Breast epithelium (tissue), 4 donors: ENCODE measurements at regions not wholly inside any gene's neighbourhood (a gene's known extent, or its start where the extent isn't known, plus 50 kb on each side); places are given as distances from the start of the nearest gene placed in this dataset.
"Not testable (repeated sequence)": the region's sequence is repeated elsewhere in the genome, so short reads cannot be mapped to it uniquely, and the experiment has no call there.

Experiments used
- DNase-seq, 2 donors: peaks; one replicate each; pipeline ENCODE4 v3.0.0-alpha.2; 2019; ENCODE audit warnings: low spot score in 2 of 2
- H3K27ac ChIP-seq, 2 donors: fragments of 200-600 bp; sonication (generic) in 1 of 2; one replicate each; pipeline ENCODE4 v1.5.1; 2016 to 2019; ENCODE audit warnings: mild to moderate bottlenecking in 1 of 2
- H3K27me3 ChIP-seq, 2 donors: fragments of 200-600 bp; sonication (generic) in 1 of 2; one replicate each; pipeline versions ENCODE4 v1.5.1 to v1.6.0; 2017 to 2019; ENCODE audit warnings: control low read depth in 1 of 2, mild to moderate bottlenecking in 1 of 2
- H3K36me3 ChIP-seq: fragments of 200-600 bp; one replicate; pipeline ENCODE4 v1.5.1; 2019
- H3K4me1 ChIP-seq, 2 donors: fragments of 200-600 bp; sonication (generic); one replicate each; pipeline ENCODE4 v1.5.1; 2016 to 2019; ENCODE audit warnings: control low read depth in 1 of 2
- H3K4me3 ChIP-seq, 3 donors: fragments of 200-600 bp; sonication (generic); 1 replicate in 2 of 3; 2 replicates in 1 of 3; pipeline ENCODE4 v1.5.1; 2016 to 2019; ENCODE audit warnings: mild to moderate bottlenecking in 3 of 3, moderate library complexity in 2 of 3
- H3K9me3 ChIP-seq, 2 donors: fragments of 200-600 bp; sonication (generic) in 1 of 2; one replicate each; pipeline ENCODE4 v1.5.1; 2016 to 2019; ENCODE audit warnings: control low read depth in 1 of 2
- CTCF ChIP-seq, 3 donors: fragments of 450-650 bp; IDR thresholded peaks; one replicate each; pipeline ENCODE4 v1.5.1; 2016 to 2017; ENCODE audit warnings: antibody characterized with exemption in 3 of 3, mild to moderate bottlenecking in 3 of 3, moderate library complexity in 3 of 3
- POLR2A ChIP-seq: fragments of 450-650 bp; IDR thresholded peaks from one replicate; pipeline ENCODE4 v1.6.1; 2016; ENCODE audit warnings: antibody characterized with exemption, mild to moderate bottlenecking, moderate library complexity
- POLR2AphosphoS5 ChIP-seq, 3 donors: sonication (generic); formaldehyde crosslinking; IDR thresholded peaks; one replicate each; pipeline ENCODE4 v1.6.1; 2017; ENCODE audit warnings: antibody characterized with exemption in 3 of 3
- intact Hi-C: fragments of 100-400 bp; cut with DNase I; formaldehyde crosslinking; loops from one replicate; pipeline ENCODE4 v1.15.1; 2023; ENCODE audit warnings: low total_unique reads

DNA sequence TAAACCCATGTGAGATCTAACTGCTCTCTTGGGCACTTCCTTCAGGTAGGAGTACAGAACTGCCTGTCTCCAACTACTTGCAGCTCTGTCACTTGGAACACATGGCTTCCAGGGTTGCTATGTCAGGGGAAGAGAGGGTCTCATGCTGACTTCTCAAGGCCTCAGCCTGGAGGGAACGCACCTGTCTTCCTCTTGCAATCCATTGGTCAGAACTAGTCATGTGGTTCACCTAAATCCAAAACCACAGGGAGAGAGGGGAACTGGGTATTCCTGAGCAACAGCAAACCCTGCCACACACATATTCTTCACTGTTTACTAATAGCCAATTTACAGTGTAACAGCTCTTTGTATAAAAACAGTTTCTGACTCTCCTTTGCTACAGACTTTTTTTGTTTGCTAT, 206.1 kb downstream of the KCNJ2 start:
- Histone ChIP-seq H3K9me3 (no peaks in the 10 kb centered on the region), H3K4me1 (no peaks in the 10 kb centered on the region), H3K27me3 (no peaks in the 10 kb centered on the region), H3K27ac (no peak overlapping the region), H3K36me3 (no peaks in the 10 kb centered on the region), H3K4me3 (no peak overlapping the region)
- no peak for DNase-seq
- no peak for TF ChIP-seq POLR2AphosphoS5 (IDR thresholded peaks at IDR 0.05)
- TF ChIP-seq POLR2A = no peak
- TF ChIP-seq CTCF (IDR thresholded peaks at IDR 0.05) = no peak
- intact Hi-C loops = no loop called here

DNA sequence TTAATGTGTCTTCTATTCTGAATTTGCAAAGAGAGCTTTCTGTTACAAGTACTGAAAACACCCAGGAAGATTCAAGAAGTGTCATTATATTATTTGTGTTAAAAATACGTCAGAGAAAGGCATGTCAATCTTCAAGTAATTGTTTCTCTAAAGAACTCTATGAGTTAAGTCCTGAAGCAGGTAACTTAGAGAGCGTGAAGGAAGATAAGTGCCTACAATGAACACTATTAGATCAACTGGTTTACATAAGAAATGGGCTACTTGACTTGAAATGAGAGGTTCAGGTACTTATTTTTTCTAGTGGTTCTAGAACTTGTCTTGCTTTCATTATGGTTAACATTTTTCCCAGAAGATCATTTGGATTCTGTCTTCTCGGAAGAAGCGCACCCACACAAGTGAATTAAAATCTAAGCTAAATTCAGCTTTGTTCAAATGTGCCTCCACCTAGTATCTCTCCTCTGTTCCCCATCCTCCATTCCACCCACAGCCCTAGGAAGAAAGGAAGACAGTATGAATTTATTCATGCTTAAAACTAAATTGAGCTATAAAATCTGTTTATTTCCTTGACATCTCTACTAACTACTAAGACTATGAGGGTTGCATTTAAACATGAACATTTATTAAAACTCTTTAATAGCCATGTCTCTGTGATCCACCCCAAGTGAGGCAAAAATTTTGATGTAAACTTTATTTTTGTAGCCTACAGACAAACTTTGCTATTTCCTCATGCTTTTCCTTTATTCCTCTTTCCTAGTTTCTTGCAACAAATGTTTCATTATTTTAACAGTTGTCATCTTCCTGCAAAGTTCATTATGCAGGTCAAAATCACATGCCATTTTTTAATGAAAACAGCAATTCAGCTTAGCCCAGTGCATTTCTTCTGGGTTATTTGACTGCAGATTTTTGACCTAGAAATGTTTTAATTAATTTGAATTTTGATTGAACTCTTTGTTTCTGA, 206.8 kb downstream of the KCNJ2 start:
- Histone ChIP-seq H3K4me3 (no peak overlapping the region), H3K4me1 (no peaks in the 10 kb centered on the region), H3K36me3 (no peaks in the 10 kb centered on the region), H3K9me3 (no peaks in the 10 kb centered on the region), H3K27me3 (no peaks in the 10 kb centered on the region), H3K27ac (no peak overlapping the region)
- TF ChIP-seq POLR2A = no peak
- TF ChIP-seq CTCF (IDR thresholded peaks at IDR 0.05) = no peak
- TF ChIP-seq POLR2AphosphoS5 (IDR thresholded peaks at IDR 0.05) = no peak
- intact Hi-C loops = no loop called here
- no peak for DNase-seq

- intact Hi-C loops = no loop called here
- no peaks in the 10 kb centered on the region for H3K9me3 ChIP-seq
- H3K27me3 ChIP-seq = no peaks in the 10 kb centered on the region
- no peaks in the 10 kb centered on the region for H3K36me3 ChIP-seq
- H3K4me1 ChIP-seq = no peaks in the 10 kb centered on the region
- DNase-seq = no peak
- no peak overlapping the region for H3K4me3 ChIP-seq
- TF ChIP-seq POLR2AphosphoS5 (IDR thresholded peaks at IDR 0.05) (no peak), POLR2A (no peak), CTCF (IDR thresholded peaks at IDR 0.05) (no peak)
- no peak overlapping the region for H3K27ac ChIP-seq
Measured at GRCh38 chr17:70377654-70378053, 208.3 kb downstream of the KCNJ2 start.

DNA sequence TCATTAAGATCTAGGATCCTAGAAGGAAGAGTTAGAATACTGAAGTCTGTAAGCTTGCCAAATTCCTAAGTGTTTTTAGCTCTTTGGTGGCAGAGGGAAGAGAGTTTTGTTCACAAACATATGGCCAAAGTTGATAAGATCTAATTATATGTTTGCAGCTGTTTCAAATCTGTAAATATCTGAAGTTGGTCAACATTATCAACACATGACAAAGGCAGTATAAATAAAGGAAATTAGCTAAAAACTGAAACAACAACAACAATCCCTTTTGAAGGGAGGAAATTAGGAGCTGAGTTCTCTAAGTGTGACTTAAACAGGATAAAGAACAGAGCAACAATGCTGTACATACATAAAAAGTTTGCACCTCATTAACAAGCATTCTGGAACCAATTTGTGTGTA, 208.7 kb downstream of the KCNJ2 start:
- no peaks in the 10 kb centered on the region for H3K27me3 ChIP-seq
- no peak for DNase-seq
- no peak overlapping the region for H3K4me3 ChIP-seq
- no peaks in the 10 kb centered on the region for H3K4me1 ChIP-seq
- no peak for TF ChIP-seq POLR2AphosphoS5 (IDR thresholded peaks at IDR 0.05)
- TF ChIP-seq POLR2A = no peak
- TF ChIP-seq CTCF (IDR thresholded peaks at IDR 0.05) = no peak
- intact Hi-C loops = no loop called here
- no peak overlapping the region for H3K27ac ChIP-seq
- no peaks in the 10 kb centered on the region for H3K9me3 ChIP-seq
- no peaks in the 10 kb centered on the region for H3K36me3 ChIP-seq

GRCh38 chr17:70379945-70380344, 210.6 kb downstream of the KCNJ2 start:
- Histone ChIP-seq H3K36me3 (no peaks in the 10 kb centered on the region), H3K27ac (no peak overlapping the region), H3K4me3 (no peak overlapping the region), H3K27me3 (no peaks in the 10 kb centered on the region), H3K4me1 (no peaks in the 10 kb centered on the region), H3K9me3 (no peaks in the 10 kb centered on the region)
- TF ChIP-seq CTCF (IDR thresholded peaks at IDR 0.05) = no peak
- no peak for TF ChIP-seq POLR2A
- intact Hi-C loops = no loop called here
- DNase-seq = no peak

DNA sequence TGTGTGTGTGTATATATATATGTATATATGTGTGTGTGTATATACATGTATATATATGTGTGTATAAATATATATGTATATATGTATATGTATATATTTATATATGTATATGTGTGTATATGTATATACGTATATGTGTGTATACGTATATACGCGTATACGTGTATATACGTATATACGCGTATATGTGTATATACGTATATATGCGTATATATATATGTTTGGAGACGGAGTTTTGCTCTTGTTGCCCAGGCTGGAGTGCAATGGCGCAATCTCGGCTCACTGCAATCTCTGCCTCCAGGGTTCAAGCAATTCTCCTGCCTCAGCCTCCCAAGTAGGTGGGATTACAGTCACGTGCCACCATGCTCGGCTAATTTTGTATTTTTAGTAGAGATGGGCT, 212.6 kb downstream of the KCNJ2 start:
- intact Hi-C loops, H3K27me3 ChIP-seq, H3K9me3 ChIP-seq, H3K4me1 ChIP-seq, H3K4me3 ChIP-seq, H3K27ac ChIP-seq, DNase-seq, H3K36me3 ChIP-seq: not testable (repeated sequence)
